Fibroblast of pulmonary artery (primary cell): ENCODE measurements at regions not wholly inside any gene's neighbourhood (a gene's known extent, or its start where the extent isn't known, plus 50 kb on each side); places are given as distances from the start of the nearest gene placed in this dataset.
A peak's percentile ranks its signal among the peaks of the same experiment; 100 is the strongest.

Experiments used
- DNase-seq: peaks from one replicate; pipeline ENCODE4 v3.0.0-alpha.2; 2010; ENCODE audit warnings: low read depth
- H3K4me3 ChIP-seq: replicated peaks from 2 replicates; pipeline ENCODE4 v1.5.1; 2011; ENCODE audit warnings: low read depth, mild to moderate bottlenecking, control low read depth, low read length, moderate library complexity
- CTCF ChIP-seq: IDR thresholded peaks from 2 replicates; pipeline ENCODE4 v1.5.1; 2011; ENCODE audit warnings: mild to moderate bottlenecking, control low read depth, low read length, inconsistent platforms; ENCODE audit errors: missing control alignments

GRCh38 chr6:53744321-53744720, 50.5 kb upstream of the LRRC1 start:
- TF ChIP-seq CTCF, result no peak
- H3K4me3 ChIP-seq, result no peak overlapping the region
- DNase-seq, result no peak

GRCh38 chr6:53741034-53741823, 53.6 kb upstream of the LRRC1 start:
- no peak for DNase-seq
- no peak overlapping the region for H3K4me3 ChIP-seq

GRCh38 chr6:53737746-53738145, 57.1 kb upstream of the LRRC1 start:
- DNase-seq, result no peak
- no peak for TF ChIP-seq CTCF

More at GRCh38 chr6:53741034-53741823, 53.6 kb upstream of the LRRC1 start:
- TF ChIP-seq CTCF, result no peak

GRCh38 chr6:53735896-53736295, 58.9 kb upstream of the LRRC1 start:
- TF ChIP-seq CTCF, result no peak
- no peak for DNase-seq
- no peak overlapping the region for H3K4me3 ChIP-seq

More at GRCh38 chr6:53737746-53738145, 57.1 kb upstream of the LRRC1 start:
- no peak overlapping the region for H3K4me3 ChIP-seq

GRCh38 chr6:53734473-53735299, 60.1 kb upstream of the LRRC1 start:
- peak; percentile 67 for DNase-seq
- H3K4me3 ChIP-seq, result no peak overlapping the region
- TF ChIP-seq CTCF, result peak; percentile 46

- no peak for DNase-seq
- TF ChIP-seq CTCF, result no peak
Observed at GRCh38 chr6:53731866-53732636, 62.8 kb upstream of the LRRC1 start.

More at GRCh38 chr6:53731866-53732636, 62.8 kb upstream of the LRRC1 start:
- H3K4me3 ChIP-seq, result no peak overlapping the region
